K562 (cell line): ENCODE measurements at regions not wholly inside any gene's neighbourhood (a gene's known extent, or its start where the extent isn't known, plus 50 kb on each side); places are given as distances from the start of the nearest gene placed in this dataset.

Source experiments
- ATAC-seq: fragments of 200-7000 bp; cut with Tn5 transposase; 3 replicates; pipeline ENCODE4 v1.9.1; 2020; ENCODE audit warnings: moderate library complexity
- BruUV-seq: library from RNA; stranded (reverse); fragments of 400-500 nt; replicated peaks from 2 replicates; lab custom pipeline; 2021; lab: Mats Ljungman, UMichigan
- CTCF ChIA-PET: fragments of 300-600 bp; formaldehyde crosslinking; extraction: SDS; loops from one replicate; lab custom pipeline; 2021; ENCODE audit warnings: low intra/inter-chr PET ratio; lab: Yijun Ruan, JAX
- POLR2A ChIA-PET: fragments of 300-600, 350-650 bp; sonication (Branson Sonifier 250); formaldehyde crosslinking; extraction: SDS; loops from one replicate; lab custom pipeline; 2021; ENCODE audit warnings: antibody characterized with exemption, inconsistent platforms; lab: Yijun Ruan, JAX
- DNase-seq, 4 experiments: peaks; one replicate each; pipeline versions ENCODE4 v3.0.0 to v3.0.0-alpha.2; 2011 to 2018; ENCODE audit warnings: low spot score in 3 of 4, mixed read lengths in 3 of 4; ENCODE audit errors: extremely low read depth in 1 of 4
- FAIRE-seq: peaks from 2 replicates; lab custom pipeline; 2011; peaks lifted over from hg19 to GRCh38; lab: Jason Lieb, UNC
- H2AFZ ChIP-seq: 2 replicates; pipeline ENCODE4 v1.6.0; 2011; ENCODE audit warnings: low read depth, low read length, control low read depth, inconsistent platforms
- H3K27ac ChIP-seq: fragments of 200-600 bp; 3 replicates; pipeline ENCODE4 v1.8.0; 2011; ENCODE audit warnings: low read depth, mild to moderate bottlenecking, control low read depth, inconsistent platforms, low read length, moderate library complexity, mixed read lengths; ENCODE audit errors: extremely low read depth
- H3K27me3 ChIP-seq, 2 experiments: fragments of 300-600 bp in 1 of 2; 2 replicates in 1 of 2; 3 replicates in 1 of 2; pipeline versions ENCODE4 v1.6.0 to v1.8.0; 2011; ENCODE audit warnings: inconsistent platforms in 2 of 2, low read length in 2 of 2, mild to moderate bottlenecking in 1 of 2, mixed read lengths in 1 of 2, moderate library complexity in 1 of 2; ENCODE audit not compliant: control insufficient read depth in 2 of 2, insufficient read depth in 2 of 2
- H3K36me3 ChIP-seq: fragments of 300-600 bp; 3 replicates; pipeline ENCODE4 v1.8.0; 2011; ENCODE audit warnings: mild to moderate bottlenecking, low read length, inconsistent platforms; ENCODE audit not compliant: control insufficient read depth, insufficient read depth
- H3K4me1 ChIP-seq, 2 experiments: fragments of 200-600 bp in 1 of 2; replicated peaks in 1 of 2; 2 replicates in 1 of 2; 3 replicates in 1 of 2; pipeline versions ENCODE4 v1.5.1 to v1.8.0; 2011; ENCODE audit warnings: inconsistent platforms in 2 of 2, low read length in 2 of 2, mild to moderate bottlenecking in 1 of 2, mixed read lengths in 1 of 2, moderate library complexity in 1 of 2; ENCODE audit not compliant: control insufficient read depth in 2 of 2, insufficient read depth in 2 of 2
- H3K4me2 ChIP-seq: 2 replicates; pipeline ENCODE4 v1.6.1; 2011; ENCODE audit warnings: low read length, control low read depth, inconsistent platforms, mixed read lengths; ENCODE audit not compliant: insufficient read depth
- H3K4me3 ChIP-seq: fragments of 200-600 bp; sonication (generic), shearing (Covaris generic); 2 replicates; pipeline ENCODE4 v1.5.1; 2016; ENCODE audit warnings: control low read depth, inconsistent platforms
- H3K79me2 ChIP-seq: fragments of 200-600 bp; 3 replicates; pipeline ENCODE4 v1.8.0; 2011; ENCODE audit warnings: low read length, inconsistent platforms; ENCODE audit not compliant: control insufficient read depth, insufficient read depth
- H3K9ac ChIP-seq, 2 experiments: 2 replicates each; pipeline versions ENCODE4 v1.6.0 to v1.6.1; 2011; ENCODE audit warnings: low read depth in 2 of 2, low read length in 2 of 2, control low read depth in 1 of 2, inconsistent platforms in 1 of 2, mild to moderate bottlenecking in 1 of 2, mixed read lengths in 1 of 2; ENCODE audit not compliant: insufficient read depth in 1 of 2
- H3K9me1 ChIP-seq: one replicate; pipeline ENCODE4 v1.6.0; 2011; ENCODE audit warnings: inconsistent platforms, mild to moderate bottlenecking, low read length, moderate library complexity; ENCODE audit not compliant: control insufficient read depth, insufficient read depth
- H3K9me3 ChIP-seq: replicated peaks from 2 replicates; pipeline ENCODE4 v1.5.1; 2011; ENCODE audit warnings: low read depth, low read length, inconsistent platforms; ENCODE audit not compliant: control insufficient read depth, insufficient read depth
- H4K20me1 ChIP-seq: replicated peaks from 2 replicates; pipeline ENCODE4 v1.6.1; 2011; ENCODE audit warnings: low read length, inconsistent platforms, mixed read lengths; ENCODE audit not compliant: control insufficient read depth, insufficient read depth
- CBX5 ChIP-seq: IDR thresholded peaks from 2 replicates; pipeline ENCODE4 v1.6.1; 2014; ENCODE audit warnings: low read depth, borderline replicate concordance
- HDAC8 ChIP-seq: fragments of 450-650 bp; IDR thresholded peaks from 2 replicates; pipeline ENCODE4 v1.6.1; 2016; ENCODE audit warnings: mild to moderate bottlenecking, missing genetic modification characterization, moderate library complexity, missing compliant biosample characterization
- HNRNPL ChIP-seq: fragments of 200-400 bp; formaldehyde crosslinking; IDR thresholded peaks from 2 replicates; pipeline ENCODE4 v1.6.1; 2017; ENCODE audit warnings: low read depth, mild to moderate bottlenecking, low read length
- LCOR ChIP-seq: sonication (generic); formaldehyde crosslinking; IDR thresholded peaks from 2 replicates; pipeline ENCODE4 v1.8.0; 2022; ENCODE audit warnings: mild to moderate bottlenecking, missing genetic modification reagents
- MAFF ChIP-seq: IDR thresholded peaks from 2 replicates; pipeline ENCODE4 v1.6.1; 2012; ENCODE audit warnings: low read length, improper control_type of control experiment
- MYBL2 ChIP-seq, 2 experiments: fragments of 450-650 bp in 1 of 2; sonication (generic) in 1 of 2; formaldehyde crosslinking in 1 of 2; IDR thresholded peaks; 2 replicates each; pipeline versions ENCODE4 v1.6.1 to v1.8.1; 2017 to 2022; ENCODE audit warnings: borderline replicate concordance in 1 of 2, inconsistent platforms in 1 of 2, low read depth in 1 of 2, mild to moderate bottlenecking in 1 of 2, missing genetic modification reagents in 1 of 2, moderate library complexity in 1 of 2
- PHB2 ChIP-seq: fragments of 450-650 bp; IDR thresholded peaks from 2 replicates; pipeline ENCODE4 v1.6.1; 2017; ENCODE audit warnings: low read depth
- TAF1 ChIP-seq: IDR thresholded peaks from 2 replicates; pipeline ENCODE4 v1.6.1; 2011; ENCODE audit warnings: mild to moderate bottlenecking, low read length, moderate library complexity; ENCODE audit not compliant: insufficient read depth, control insufficient read depth, severe bottlenecking; ENCODE audit errors: extremely low read depth
- TCF7 ChIP-seq: sonication (generic); IDR thresholded peaks from 2 replicates; pipeline ENCODE4 v1.6.1; 2016; ENCODE audit warnings: antibody characterized with exemption, borderline replicate concordance
- ZKSCAN1 ChIP-seq: fragments of 150-350 bp; IDR thresholded peaks from 2 replicates; pipeline ENCODE4 v1.6.1; 2016; ENCODE audit warnings: low read depth, low read length
- ZNF12 ChIP-seq: sonication (generic); formaldehyde crosslinking; IDR thresholded peaks from 2 replicates; pipeline ENCODE4 v1.4.0; 2020; ENCODE audit warnings: mild to moderate bottlenecking, missing genetic modification reagents
- ZNF133 ChIP-seq: fragments of 250-450 bp; sonication (Bioruptor Pico); IDR thresholded peaks from 2 replicates; pipeline ENCODE4 v1.4.0; 2020; ENCODE audit warnings: mild to moderate bottlenecking
- ZNF695 ChIP-seq: fragments of 450-650 bp; formaldehyde crosslinking; IDR thresholded peaks from 2 replicates; pipeline ENCODE4 v1.4.0; 2020; ENCODE audit warnings: mild to moderate bottlenecking, moderate library complexity
- WGBS: fragments of 100-300 bp; shearing (Covaris generic); methylation state at CpG from one replicate; pipeline ENCODE4 v1.1.6; 2016; ENCODE audit warnings: low coverage, mixed read lengths; ENCODE audit not compliant: insufficient coverage; ENCODE audit errors: missing lambda C conversion rate; 5-methylcytosine and 5-hydroxymethylcytosine counted together
- in situ Hi-C: fragments of 300-500 bp; cut with MboI; formaldehyde crosslinking; loops from 4 replicates; pipeline ENCODE4 v1.15.0; 2018; ENCODE audit warnings: inconsistent platforms, mixed read lengths
- intact Hi-C: fragments of 100-400 bp; cut with micrococcal nuclease; formaldehyde crosslinking; loops from 2 replicates; pipeline ENCODE4 v1.14.2; 2022
- TF ChIP-seq, protein P1 (sequence below): fragments of 250-450 bp; sonication (Bioruptor Pico); IDR thresholded peaks from 2 replicates; pipeline ENCODE4 v1.4.0; 2020; ENCODE audit warnings: mild to moderate bottlenecking, moderate library complexity, borderline replicate concordance

DNA sequence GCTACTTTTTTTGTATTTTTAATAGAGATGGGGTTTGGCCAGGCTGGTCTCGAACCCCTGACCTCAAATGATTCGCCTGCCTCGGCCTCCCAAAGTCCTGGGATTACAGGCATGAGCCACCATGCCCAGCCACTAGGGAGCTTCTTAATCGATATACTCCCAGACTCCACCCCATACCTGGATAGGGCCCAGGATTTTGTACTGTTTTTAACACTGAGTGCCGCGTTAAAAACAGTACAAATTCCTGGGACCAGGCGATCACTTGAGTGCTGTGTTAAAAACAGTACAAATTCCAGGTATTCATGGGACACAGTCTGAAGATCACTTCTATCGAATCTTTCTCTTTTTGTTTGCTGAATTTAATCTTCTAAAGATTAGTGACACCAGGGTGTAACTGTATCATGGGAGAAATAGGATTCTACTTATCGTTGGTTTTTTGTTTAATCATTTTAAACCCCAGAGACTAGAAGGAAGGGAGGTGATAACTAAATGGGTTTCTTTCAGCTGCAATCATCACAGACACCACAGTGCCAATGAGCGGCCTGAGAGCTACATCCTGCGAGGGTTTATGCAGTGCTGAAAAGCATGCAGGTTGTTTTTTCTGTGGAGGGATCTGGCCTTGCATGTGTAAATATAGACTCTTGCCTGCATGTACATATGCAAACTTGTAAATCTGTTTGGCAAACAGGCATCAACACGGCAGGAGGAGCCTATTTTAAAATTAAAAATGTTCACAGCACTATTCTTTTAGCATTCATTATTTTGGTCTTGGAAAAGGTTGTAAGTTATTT, 303.8 kb upstream of the WWC1 start:
- no peaks in the 10 kb centered on the region for H3K4me1 ChIP-seq
- H4K20me1 ChIP-seq, result no peaks in the 10 kb centered on the region
- no TSS peak for BruUV-seq
- intact Hi-C loops (no loop called here), in situ Hi-C loops (no loop called here)
- ChIA-PET POLR2A (no interaction called here), CTCF (no interaction called here)
- no peaks in the 10 kb centered on the region for H3K79me2 ChIP-seq
- no peak overlapping the region for H2AFZ ChIP-seq
- no peak for FAIRE-seq
- H3K9ac ChIP-seq, result no peak overlapping the region
- no peak overlapping the region for H3K4me3 ChIP-seq
- H3K9me1 ChIP-seq, result no peaks in the 10 kb centered on the region
- TF ChIP-seq MYBL2 (IDR thresholded peaks at IDR 0.05; ENCODE audit: low read depth) (no peak), MYBL2 (CRISPR knock-in tag; IDR thresholded peaks at IDR 0.05; ENCODE audit: borderline replicate concordance) (no peak), ZNF695 (CRISPR knock-in tag) (no peak), ZNF12 (CRISPR knock-in tag) (no peak), CBX5 (no peak), MAFF (no peak), ZKSCAN1 (no peak), HNRNPL (no peak), HDAC8 (tag) (no peak), PHB2 (no peak), ZNF133 (CRISPR knock-in tag) (no peak), TAF1 (no peak), LCOR (no peak), TCF7 (no peak)
- TF ChIP-seq, protein P1, sequence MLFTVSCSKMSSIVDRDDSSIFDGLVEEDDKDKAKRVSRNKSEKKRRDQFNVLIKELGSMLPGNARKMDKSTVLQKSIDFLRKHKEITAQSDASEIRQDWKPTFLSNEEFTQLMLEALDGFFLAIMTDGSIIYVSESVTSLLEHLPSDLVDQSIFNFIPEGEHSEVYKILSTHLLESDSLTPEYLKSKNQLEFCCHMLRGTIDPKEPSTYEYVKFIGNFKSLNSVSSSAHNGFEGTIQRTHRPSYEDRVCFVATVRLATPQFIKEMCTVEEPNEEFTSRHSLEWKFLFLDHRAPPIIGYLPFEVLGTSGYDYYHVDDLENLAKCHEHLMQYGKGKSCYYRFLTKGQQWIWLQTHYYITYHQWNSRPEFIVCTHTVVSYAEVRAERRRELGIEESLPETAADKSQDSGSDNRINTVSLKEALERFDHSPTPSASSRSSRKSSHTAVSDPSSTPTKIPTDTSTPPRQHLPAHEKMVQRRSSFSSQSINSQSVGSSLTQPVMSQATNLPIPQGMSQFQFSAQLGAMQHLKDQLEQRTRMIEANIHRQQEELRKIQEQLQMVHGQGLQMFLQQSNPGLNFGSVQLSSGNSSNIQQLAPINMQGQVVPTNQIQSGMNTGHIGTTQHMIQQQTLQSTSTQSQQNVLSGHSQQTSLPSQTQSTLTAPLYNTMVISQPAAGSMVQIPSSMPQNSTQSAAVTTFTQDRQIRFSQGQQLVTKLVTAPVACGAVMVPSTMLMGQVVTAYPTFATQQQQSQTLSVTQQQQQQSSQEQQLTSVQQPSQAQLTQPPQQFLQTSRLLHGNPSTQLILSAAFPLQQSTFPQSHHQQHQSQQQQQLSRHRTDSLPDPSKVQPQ, result no peak
- no peak overlapping the region for H3K4me2 ChIP-seq
- no peaks in the 10 kb centered on the region for H3K9me3 ChIP-seq
- no peak overlapping the region for H3K27ac ChIP-seq
- DNase-seq, result no peak
- 0% methylated on average over 12 of the region's 12 CpGs for WGBS
- no peaks in the 10 kb centered on the region for H3K27me3 ChIP-seq
- no peaks in the 10 kb centered on the region for H3K36me3 ChIP-seq
- ATAC-seq, result no peak
